D721Med (cell line): ENCODE measurements at regions not wholly inside any gene's neighbourhood (a gene's known extent, or its start where the extent isn't known, plus 50 kb on each side); places are given as distances from the start of the nearest gene placed in this dataset.

Source experiments
- DNase-seq: peaks from one replicate; pipeline ENCODE4 v3.0.0; 2011; ENCODE audit warnings: low spot score; ENCODE audit not compliant: insufficient read length
- FAIRE-seq: peaks from 2 replicates; lab custom pipeline; 2011; peaks lifted over from hg19 to GRCh38; lab: Jason Lieb, UNC
- CTCF ChIP-seq: IDR thresholded peaks from 2 replicates; pipeline ENCODE4 v1.5.1; 2012; ENCODE audit warnings: mild to moderate bottlenecking, control low read depth; ENCODE audit not compliant: insufficient read depth; ENCODE audit errors: missing control alignments

- no peak for FAIRE-seq
- no peak for DNase-seq
- TF ChIP-seq CTCF = no peak
Observed at GRCh38 chr16:35192993-35193392, 1733.6 kb downstream of the TP53TG3F start.

- DNase-seq = no peak
- no peak for FAIRE-seq
- no peak for TF ChIP-seq CTCF
Observed at GRCh38 chr16:35193956-35194355, 1734.5 kb downstream of the TP53TG3F start.

- FAIRE-seq (no peak), DNase-seq (no peak)
- TF ChIP-seq CTCF = no peak
Observed at GRCh38 chr16:35194681-35195080, 1735.3 kb downstream of the TP53TG3F start.

- no peak for FAIRE-seq
- TF ChIP-seq CTCF = no peak
- no peak for DNase-seq
Observed at GRCh38 chr16:35195173-35195863, 1735.9 kb downstream of the TP53TG3F start.

- no peak for TF ChIP-seq CTCF
- DNase-seq = no peak
- FAIRE-seq = no peak
Observed at GRCh38 chr16:35195864-35196216, 1736.4 kb downstream of the TP53TG3F start.

- FAIRE-seq = no peak
- no peak for TF ChIP-seq CTCF
- DNase-seq = no peak
Observed at GRCh38 chr16:35196313-35196712, 1736.9 kb downstream of the TP53TG3F start.

GRCh38 chr16:35197656-35198055 is 1738.2 kb downstream of the TP53TG3F start:
- DNase-seq (no peak), FAIRE-seq (no peak)
- TF ChIP-seq CTCF = no peak
